OCI-LY7 (cell line): ENCODE measurements at regions not wholly inside any gene's neighbourhood (a gene's known extent, or its start where the extent isn't known, plus 50 kb on each side); places are given as distances from the start of the nearest gene placed in this dataset.
"Not testable (repeated sequence)": the region's sequence is repeated elsewhere in the genome, so short reads cannot be mapped to it uniquely, and the experiment has no call there.

ENCODE experiments used
- BruUV-seq: library from RNA; stranded (reverse); fragments of 400-500 nt; replicated peaks from 2 replicates; lab custom pipeline; 2021; lab: Mats Ljungman, UMichigan
- CTCF ChIA-PET: fragments of 300-600 bp; sonication (Branson Sonifier 250); formaldehyde crosslinking; loops from one replicate; lab custom pipeline; 2022; ENCODE audit warnings: antibody characterized with exemption; ENCODE audit not compliant: unreplicated experiment; lab: Charles Lee
- POLR2A ChIA-PET: fragments of 300-600 bp; sonication (Branson Sonifier 250); formaldehyde crosslinking; loops from one replicate; lab custom pipeline; 2022; ENCODE audit warnings: antibody characterized with exemption; lab: Charles Lee
- DNase-seq: peaks from one replicate; pipeline ENCODE4 v3.0.0-alpha.2; 2015; ENCODE audit warnings: low spot score
- H2AFZ ChIP-seq: fragments of 200-600 bp; sonication (generic), shearing (Covaris generic); 2 replicates; pipeline ENCODE4 v1.6.1; 2014; ENCODE audit warnings: mild to moderate bottlenecking, antibody characterized with exemption, low read length, moderate library complexity
- H3K27ac ChIP-seq: fragments of 200-600 bp; sonication (generic); 2 replicates; pipeline ENCODE4 v1.5.1; 2014; ENCODE audit warnings: mixed run types, low read depth, mild to moderate bottlenecking, moderate library complexity, low read length, inconsistent platforms; ENCODE audit not compliant: poor library complexity, severe bottlenecking
- H3K36me3 ChIP-seq: fragments of 200-600 bp; sonication (generic); 2 replicates; pipeline ENCODE4 v1.6.1; 2014; ENCODE audit warnings: mild to moderate bottlenecking, antibody characterized with exemption, low read length, moderate library complexity, mixed read lengths; ENCODE audit not compliant: insufficient read depth
- H3K4me1 ChIP-seq: fragments of 200-600 bp; sonication (generic); 2 replicates; pipeline ENCODE4 v1.5.1; 2014; ENCODE audit warnings: mild to moderate bottlenecking, low read length; ENCODE audit not compliant: insufficient read depth, poor library complexity, severe bottlenecking
- H3K4me2 ChIP-seq: fragments of 200-600 bp; sonication (generic); 2 replicates; pipeline ENCODE4 v1.6.1; 2014; ENCODE audit warnings: mild to moderate bottlenecking, low read length
- H3K4me3 ChIP-seq: fragments of 200-600 bp; sonication (generic); 2 replicates; pipeline ENCODE4 v1.5.1; 2014; ENCODE audit warnings: mild to moderate bottlenecking, low read depth, low read length; ENCODE audit not compliant: poor library complexity, severe bottlenecking
- H3K79me2 ChIP-seq: fragments of 200-600 bp; sonication (generic); 2 replicates; pipeline ENCODE4 v1.6.1; 2016; ENCODE audit warnings: low read depth, mild to moderate bottlenecking, low read length, moderate library complexity, mixed read lengths; ENCODE audit not compliant: insufficient read depth
- H3K9me2 ChIP-seq: fragments of 200-600 bp; sonication (generic); 2 replicates; pipeline ENCODE4 v1.6.1; 2016; ENCODE audit warnings: mild to moderate bottlenecking, low read length, mixed read lengths; ENCODE audit not compliant: insufficient read depth
- H3K9me3 ChIP-seq: fragments of 200-600 bp; sonication (generic); 2 replicates; pipeline ENCODE4 v1.6.1; 2014; ENCODE audit warnings: mild to moderate bottlenecking, mixed run types, low read length, mixed read lengths
- H4K20me1 ChIP-seq: fragments of 200-600 bp; sonication (generic); 2 replicates; pipeline ENCODE4 v1.6.1; 2014; ENCODE audit warnings: mild to moderate bottlenecking, antibody characterized with exemption, low read length, moderate library complexity, mixed read lengths; ENCODE audit not compliant: insufficient read depth
- EZH2phosphoT487 ChIP-seq: fragments of 200-600 bp; sonication (generic); IDR thresholded peaks from 2 replicates; pipeline ENCODE4 v1.6.1; 2018; ENCODE audit warnings: low read depth, borderline replicate concordance, mild to moderate bottlenecking, mixed run types, antibody characterized with exemption, low read length, moderate library complexity, mixed read lengths
- intact Hi-C: fragments of 100-400 bp; cut with micrococcal nuclease; formaldehyde crosslinking; loops from one replicate; pipeline ENCODE4 v1.10.0; 2022; ENCODE audit not compliant: unreplicated experiment
- TF ChIP-seq, protein P1 (sequence below): fragments of 200-600 bp; sonication (generic); conservative IDR thresholded peaks from 2 replicates; pipeline ENCODE4 v1.5.1; 2014; ENCODE audit warnings: mild to moderate bottlenecking, antibody characterized with exemption, low read length, moderate library complexity, mixed read lengths

DNA sequence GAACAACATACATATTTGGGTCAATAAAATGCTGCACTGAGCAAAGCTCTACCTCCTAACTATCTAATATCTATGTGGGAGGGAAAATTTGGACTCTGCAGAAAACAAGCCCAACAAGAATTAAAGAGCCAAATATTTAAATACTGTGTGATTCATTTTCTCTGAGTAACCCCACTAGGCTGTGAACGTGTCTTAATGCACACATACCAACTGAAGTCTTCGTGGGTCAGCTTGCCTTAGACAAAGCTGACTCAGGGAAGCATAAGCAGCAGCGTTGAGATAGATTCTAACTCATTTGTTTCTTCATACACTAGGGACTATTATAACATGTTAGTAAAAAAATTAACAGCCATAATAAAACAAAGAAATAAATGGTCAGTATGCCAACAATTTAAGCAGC is 114.3 kb downstream of the GJA1 start:
- H3K9me3 ChIP-seq = no peaks in the 10 kb centered on the region
- H3K27ac ChIP-seq = no peak overlapping the region
- H3K4me2 ChIP-seq = no peak overlapping the region
- H3K4me1 ChIP-seq = no peaks in the 10 kb centered on the region
- no TSS peak for BruUV-seq
- ChIA-PET POLR2A (no interaction called here), CTCF (no interaction called here)
- intact Hi-C loops = no loop called here
- H3K4me3 ChIP-seq = no peak overlapping the region
- H3K36me3 ChIP-seq = no peaks in the 10 kb centered on the region
- no peaks in the 10 kb centered on the region for H3K9me2 ChIP-seq
- H4K20me1 ChIP-seq = no peaks in the 10 kb centered on the region
- no peaks in the 10 kb centered on the region for H3K79me2 ChIP-seq
- DNase-seq = no peak
- no peak for TF ChIP-seq EZH2phosphoT487
- TF ChIP-seq, protein P1, sequence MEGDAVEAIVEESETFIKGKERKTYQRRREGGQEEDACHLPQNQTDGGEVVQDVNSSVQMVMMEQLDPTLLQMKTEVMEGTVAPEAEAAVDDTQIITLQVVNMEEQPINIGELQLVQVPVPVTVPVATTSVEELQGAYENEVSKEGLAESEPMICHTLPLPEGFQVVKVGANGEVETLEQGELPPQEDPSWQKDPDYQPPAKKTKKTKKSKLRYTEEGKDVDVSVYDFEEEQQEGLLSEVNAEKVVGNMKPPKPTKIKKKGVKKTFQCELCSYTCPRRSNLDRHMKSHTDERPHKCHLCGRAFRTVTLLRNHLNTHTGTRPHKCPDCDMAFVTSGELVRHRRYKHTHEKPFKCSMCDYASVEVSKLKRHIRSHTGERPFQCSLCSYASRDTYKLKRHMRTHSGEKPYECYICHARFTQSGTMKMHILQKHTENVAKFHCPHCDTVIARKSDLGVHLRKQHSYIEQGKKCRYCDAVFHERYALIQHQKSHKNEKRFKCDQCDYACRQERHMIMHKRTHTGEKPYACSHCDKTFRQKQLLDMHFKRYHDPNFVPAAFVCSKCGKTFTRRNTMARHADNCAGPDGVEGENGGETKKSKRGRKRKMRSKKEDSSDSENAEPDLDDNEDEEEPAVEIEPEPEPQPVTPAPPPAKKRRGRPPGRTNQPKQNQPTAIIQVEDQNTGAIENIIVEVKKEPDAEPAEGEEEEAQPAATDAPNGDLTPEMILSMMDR = no peak
- no peak overlapping the region for H2AFZ ChIP-seq

GRCh38 chr6:121550491-121551010 is 115.1 kb downstream of the GJA1 start:
- intact Hi-C loops = no loop called here
- TF ChIP-seq, protein P1 = no peak
- no peak for TF ChIP-seq EZH2phosphoT487
- no TSS peak for BruUV-seq
- CTCF ChIA-PET = no interaction called here
- no peak for DNase-seq
- H3K27ac ChIP-seq = no peak overlapping the region
- POLR2A ChIA-PET = no interaction called here
- H3K4me3 ChIP-seq = no peak overlapping the region
- no peak overlapping the region for H3K4me2 ChIP-seq
- no peaks in the 10 kb centered on the region for H3K36me3 ChIP-seq
- H4K20me1 ChIP-seq = no peaks in the 10 kb centered on the region
- H2AFZ ChIP-seq = no peak overlapping the region
- no peaks in the 10 kb centered on the region for H3K9me2 ChIP-seq
- H3K79me2 ChIP-seq = no peaks in the 10 kb centered on the region
- H3K9me3 ChIP-seq = no peaks in the 10 kb centered on the region
- no peaks in the 10 kb centered on the region for H3K4me1 ChIP-seq

GRCh38 chr6:121555201-121555600 is 119.8 kb downstream of the GJA1 start:
- no peak overlapping the region for H3K4me3 ChIP-seq
- BruUV-seq = no TSS peak
- H3K9me3 ChIP-seq = no peaks in the 10 kb centered on the region
- H4K20me1 ChIP-seq = no peaks in the 10 kb centered on the region
- H2AFZ ChIP-seq = no peak overlapping the region
- H3K27ac ChIP-seq = no peak overlapping the region
- H3K9me2 ChIP-seq = no peaks in the 10 kb centered on the region
- intact Hi-C loops = no loop called here
- no peak overlapping the region for H3K4me2 ChIP-seq
- no peaks in the 10 kb centered on the region for H3K4me1 ChIP-seq
- ChIA-PET CTCF (no interaction called here), POLR2A (interaction anchor here (0.6 kb wide), 1 partner anchor 995 kb away, joined by 3 read pairs; no protein-coding TSS in a partner anchor)
- no peak for TF ChIP-seq EZH2phosphoT487
- TF ChIP-seq, protein P1 = no peak
- no peaks in the 10 kb centered on the region for H3K36me3 ChIP-seq
- no peaks in the 10 kb centered on the region for H3K79me2 ChIP-seq
- no peak for DNase-seq

GRCh38 chr6:121556149-121556548 is 120.7 kb downstream of the GJA1 start:
- H3K9me2 ChIP-seq, H4K20me1 ChIP-seq, H3K36me3 ChIP-seq, H3K27ac ChIP-seq, H3K4me3 ChIP-seq, CTCF ChIA-PET, H3K4me1 ChIP-seq, H3K79me2 ChIP-seq, H3K4me2 ChIP-seq, intact Hi-C loops, BruUV-seq, DNase-seq, H2AFZ ChIP-seq, H3K9me3 ChIP-seq: not testable (repeated sequence)
- POLR2A ChIA-PET = interaction anchor here (0.6 kb wide), 1 partner anchor 996 kb away, joined by 3 read pairs; no protein-coding TSS in a partner anchor
